GM06990 (cell line): ENCODE measurements at regions not wholly inside any gene's neighbourhood (a gene's known extent, or its start where the extent isn't known, plus 50 kb on each side); places are given as distances from the start of the nearest gene placed in this dataset.

Experiments
- DNase-seq: peaks from one replicate; pipeline ENCODE4 v3.0.0-alpha.2; 2011; ENCODE audit not compliant: insufficient read length; ENCODE audit errors: extremely low read depth
- H3K27me3 ChIP-seq: replicated peaks from 2 replicates; pipeline ENCODE4 v1.6.0; 2011; ENCODE audit warnings: low read length; ENCODE audit not compliant: control insufficient read depth, insufficient read depth
- H3K36me3 ChIP-seq: 2 replicates; pipeline ENCODE4 v1.5.1; 2011; ENCODE audit warnings: low read length; ENCODE audit not compliant: control insufficient read depth, insufficient read depth
- H3K4me3 ChIP-seq: replicated peaks from 2 replicates; pipeline ENCODE4 v1.5.1; 2011; ENCODE audit warnings: low read depth, mild to moderate bottlenecking, control low read depth, low read length
- CTCF ChIP-seq: IDR thresholded peaks from 2 replicates; pipeline ENCODE4 v1.5.1; 2011; ENCODE audit warnings: low read length, control low read depth, mild to moderate bottlenecking, inconsistent platforms; ENCODE audit not compliant: insufficient read depth, poor library complexity, severe bottlenecking

DNA sequence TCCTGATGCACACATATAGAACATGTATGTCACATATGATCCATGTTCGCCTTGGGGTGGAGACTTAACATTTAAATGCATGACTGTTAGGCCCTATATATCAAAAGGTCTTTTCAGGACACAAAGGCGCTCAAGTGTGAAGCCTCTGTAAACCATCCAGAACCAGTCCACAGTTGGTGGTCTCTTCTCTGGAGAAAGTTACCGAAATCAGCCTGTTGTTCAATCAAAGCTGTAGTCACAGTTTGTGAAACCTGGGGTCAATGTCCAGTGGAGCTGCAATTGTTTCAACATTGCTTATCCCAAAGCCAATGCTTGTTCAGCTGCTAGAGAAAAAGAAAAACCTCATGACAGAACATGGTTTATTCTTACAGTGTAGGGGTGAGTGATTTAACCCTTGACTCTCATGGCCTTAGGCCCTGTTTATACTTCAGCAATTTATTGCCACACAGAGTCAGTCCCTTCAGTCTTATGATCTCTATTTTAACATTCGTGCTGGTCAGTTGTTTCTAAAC, 193.6 kb upstream of the CST7 start:
- H3K27me3 ChIP-seq, result no peaks in the 10 kb centered on the region
- no peak for DNase-seq
- TF ChIP-seq CTCF, result no peak

DNA sequence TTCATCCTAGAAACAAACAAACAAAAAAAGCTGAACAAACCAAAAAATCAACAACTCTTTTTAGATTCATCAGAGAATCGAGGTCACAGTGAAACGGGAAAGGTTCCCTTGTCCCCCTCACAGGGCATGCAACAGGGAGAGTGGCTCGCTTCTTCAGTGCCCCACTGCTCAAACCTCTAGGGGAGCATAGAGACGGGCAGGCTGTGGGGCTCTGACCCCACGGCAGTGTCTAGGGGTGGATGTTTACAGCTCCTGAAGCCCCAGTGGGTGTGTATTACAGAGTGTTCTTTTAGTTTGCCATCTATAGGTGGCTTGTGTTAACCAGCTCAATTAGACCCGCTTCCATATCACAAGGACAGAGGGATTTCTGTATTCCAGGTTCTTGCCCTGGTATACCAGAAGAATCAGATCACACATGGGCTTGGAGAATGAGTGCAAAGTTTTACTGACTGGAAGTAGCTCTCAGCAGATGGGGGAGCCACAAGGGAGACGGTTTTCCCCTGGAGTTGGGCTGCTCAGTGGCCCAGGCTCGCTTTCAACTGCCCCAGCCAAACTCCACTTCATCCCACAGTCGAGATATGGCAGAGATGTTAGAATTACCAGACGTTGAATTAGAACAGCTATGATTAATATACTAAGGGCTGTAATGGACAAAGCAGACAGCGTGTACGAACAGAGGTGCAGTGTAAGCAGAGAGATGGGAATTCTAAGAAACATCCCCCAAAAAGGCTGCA, 192.6 kb upstream of the CST7 start:
- H3K4me3 ChIP-seq, result no peak overlapping the region
- no peak for DNase-seq
- H3K36me3 ChIP-seq, result no peaks in the 10 kb centered on the region
- no peak for TF ChIP-seq CTCF
- no peaks in the 10 kb centered on the region for H3K27me3 ChIP-seq

More for the DNA sequence above, 193.6 kb upstream of the CST7 start:
- Histone ChIP-seq H3K36me3 (no peaks in the 10 kb centered on the region), H3K4me3 (no peak overlapping the region)

GRCh38 chr20:24761220-24762065, 187.6 kb upstream of the CST7 start:
- H3K36me3 ChIP-seq, result no peaks in the 10 kb centered on the region
- no peaks in the 10 kb centered on the region for H3K27me3 ChIP-seq
- TF ChIP-seq CTCF, result no peak
- no peak for DNase-seq
- no peak overlapping the region for H3K4me3 ChIP-seq

GRCh38 chr20:24762371-24762770, 186.7 kb upstream of the CST7 start:
- DNase-seq, result no peak
- H3K36me3 ChIP-seq, result no peaks in the 10 kb centered on the region
- TF ChIP-seq CTCF, result no peak

DNA sequence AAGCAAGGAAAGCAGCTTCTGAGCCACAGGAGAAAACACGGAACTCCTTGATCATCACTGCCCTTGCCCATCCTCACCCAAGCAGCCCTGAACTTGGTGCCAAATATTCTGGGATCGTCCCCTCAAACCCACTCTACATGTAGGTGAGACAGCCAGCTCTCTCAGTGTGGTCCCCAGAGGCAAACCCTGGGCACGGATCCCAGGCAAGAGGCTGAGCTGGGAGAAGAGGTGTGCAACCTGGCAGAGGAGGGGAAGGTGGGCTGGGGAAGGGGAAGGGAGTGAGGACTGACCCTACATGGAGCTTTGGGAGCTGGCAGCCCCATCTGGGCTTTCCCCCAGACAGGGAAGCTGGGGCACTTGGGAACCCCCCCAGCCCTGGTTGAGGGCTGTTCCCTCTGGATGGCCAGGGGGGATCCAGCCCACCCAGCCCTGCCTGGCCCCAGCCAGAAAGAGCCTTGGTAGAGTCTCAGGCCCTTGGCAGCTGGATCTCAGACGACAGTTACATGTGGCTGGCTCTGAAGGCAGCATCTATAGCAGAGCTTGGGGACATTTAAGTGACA, 186.2 kb upstream of the CST7 start:
- TF ChIP-seq CTCF, result no peak
- no peaks in the 10 kb centered on the region for H3K27me3 ChIP-seq
- no peak for DNase-seq

More at GRCh38 chr20:24762371-24762770, 186.7 kb upstream of the CST7 start:
- Histone ChIP-seq H3K4me3 (no peak overlapping the region), H3K27me3 (no peaks in the 10 kb centered on the region)

More for the DNA sequence above, 186.2 kb upstream of the CST7 start:
- Histone ChIP-seq H3K4me3 (no peak overlapping the region), H3K36me3 (no peaks in the 10 kb centered on the region)
